Upper lobe of left lung (tissue), 6 donors: ENCODE measurements at regions not wholly inside any gene's neighbourhood (a gene's known extent, or its start where the extent isn't known, plus 50 kb on each side); places are given as distances from the start of the nearest gene placed in this dataset.
A peak's percentile ranks its signal among the peaks of the same experiment; 100 is the strongest.

ENCODE experiments used
- ATAC-seq, 2 donors: fragments of 200-7000 bp; cut with Tn5 transposase; one replicate each; pipeline ENCODE4 v1.9.1; 2022; ENCODE audit warnings: mild to moderate bottlenecking in 2 of 2, moderate library complexity in 2 of 2; ENCODE audit not compliant: low FRiP score in 2 of 2
- DNase-seq, 2 donors: peaks; one replicate each; pipeline ENCODE4 v3.0.0-alpha.2; 2019 to 2020
- H3K27ac ChIP-seq, 4 donors: fragments of 200-600 bp; sonication (generic); one replicate each; pipeline ENCODE4 v1.5.1; 2016 to 2019
- H3K27me3 ChIP-seq, 4 donors: fragments of 200-600 bp; sonication (generic); one replicate each; pipeline ENCODE4 v1.5.1; 2017 to 2019
- H3K36me3 ChIP-seq, 4 donors: fragments of 200-600 bp; sonication (generic); one replicate each; pipeline ENCODE4 v1.5.1; 2016 to 2019
- H3K4me1 ChIP-seq, 4 donors: fragments of 200-600 bp; sonication (generic); one replicate each; pipeline ENCODE4 v1.5.1; 2018 to 2019
- H3K4me3 ChIP-seq, 4 donors: fragments of 200-600 bp; sonication (generic); one replicate each; pipeline ENCODE4 v1.5.1; 2017 to 2019; ENCODE audit warnings: mild to moderate bottlenecking in 2 of 4, moderate library complexity in 1 of 4
- H3K9me3 ChIP-seq, 4 donors: fragments of 200-600 bp; sonication (generic); one replicate each; pipeline ENCODE4 v1.5.1; 2018 to 2019
- CTCF ChIP-seq, 6 experiments: fragments of 450-650 bp in 4 of 6; fragments of 200-600 bp in 2 of 6; sonication (generic) in 2 of 6; IDR thresholded peaks; one replicate each; pipeline ENCODE4 v1.5.1; 2016 to 2019; ENCODE audit warnings: antibody characterized with exemption in 6 of 6
- EP300 ChIP-seq, 4 donors: sonication (generic); formaldehyde crosslinking; IDR thresholded peaks; one replicate each; pipeline ENCODE4 v1.5.1; 2017; ENCODE audit warnings: antibody characterized with exemption in 4 of 4, control low read depth in 2 of 4
- POLR2A ChIP-seq, 4 donors: fragments of 450-650 bp; IDR thresholded peaks; one replicate each; pipeline ENCODE4 v1.5.1; 2016 to 2017; ENCODE audit warnings: antibody characterized with exemption in 4 of 4, mild to moderate bottlenecking in 2 of 4
- POLR2AphosphoS5 ChIP-seq, 2 donors: sonication (generic); formaldehyde crosslinking; IDR thresholded peaks; one replicate each; pipeline ENCODE4 v1.5.1; 2017; ENCODE audit warnings: antibody characterized with exemption in 2 of 2
- WGBS, 2 donors: methylation state at CpG; one replicate each; pipeline ENCODE4 v1.1.5; 2017 to 2018; 5-methylcytosine and 5-hydroxymethylcytosine counted together
- donor health status: DM: no; HTN: no; CAD: no; lungs with moderate emphysema.
- donor health status: DM: no; HTN: yes; CAD: no; lungs with severe emphysema.

GRCh38 chr11:95363708-95364107 is 132.7 kb upstream of the SESN3 start:
- no peak for DNase-seq
- no peak for ATAC-seq
- 80 to 83% methylated on average over 8 of the region's 8 CpGs for WGBS, 2 donors

GRCh38 chr11:95363164-95363563 is 132.2 kb upstream of the SESN3 start:
- ATAC-seq (peak in 1 of 2 donors; percentile 45), DNase-seq (no peak)
- H3K27me3 ChIP-seq: no peaks in the 10 kb centered on the region
- 46 to 47% methylated on average over 3 of the region's 3 CpGs for WGBS, 2 donors
- H3K4me1 ChIP-seq: peaks cover 8 to 44% (median 15%) of the 10 kb centered on the region in 4 donors
- no peaks in the 10 kb centered on the region for H3K9me3 ChIP-seq
- H3K36me3 ChIP-seq: no peaks in the 10 kb centered on the region
- TF ChIP-seq POLR2AphosphoS5 (IDR thresholded peaks at IDR 0.05): no peak
- no peak overlapping the region for H3K27ac ChIP-seq
- no peak overlapping the region for H3K4me3 ChIP-seq

More at GRCh38 chr11:95363708-95364107, 132.7 kb upstream of the SESN3 start:
- Histone ChIP-seq H3K4me1 (peaks cover 8 to 43% (median 15%) of the 10 kb centered on the region in 4 donors), H3K36me3 (no peaks in the 10 kb centered on the region), H3K4me3 (no peak overlapping the region), H3K27ac (no peak overlapping the region), H3K9me3 (no peaks in the 10 kb centered on the region), H3K27me3 (no peaks in the 10 kb centered on the region)
- no peak for TF ChIP-seq CTCF (IDR thresholded peaks at IDR 0.05)
- no peak for TF ChIP-seq POLR2A (IDR thresholded peaks at IDR 0.05)
- no peak for TF ChIP-seq POLR2AphosphoS5 (IDR thresholded peaks at IDR 0.05)
- TF ChIP-seq EP300 (IDR thresholded peaks at IDR 0.05): no peak

GRCh38 chr11:95361180-95361579 is 130.2 kb upstream of the SESN3 start:
- WGBS, 2 donors: 94 to 98% methylated on average over 2 of the region's 2 CpGs
- H3K27me3 ChIP-seq: no peaks in the 10 kb centered on the region
- H3K4me1 ChIP-seq: peaks cover 8 to 44% (median 15%) of the 10 kb centered on the region in 4 donors
- H3K36me3 ChIP-seq: no peaks in the 10 kb centered on the region
- no peaks in the 10 kb centered on the region for H3K9me3 ChIP-seq
- DNase-seq: no peak
- H3K27ac ChIP-seq: no peak overlapping the region
- no peak for ATAC-seq
- H3K4me3 ChIP-seq: no peak overlapping the region
- TF ChIP-seq POLR2AphosphoS5 (IDR thresholded peaks at IDR 0.05) (no peak), CTCF (IDR thresholded peaks at IDR 0.05) (no peak), EP300 (IDR thresholded peaks at IDR 0.05) (no peak)

- Histone ChIP-seq H3K27ac (no peak overlapping the region), H3K9me3 (no peaks in the 10 kb centered on the region), H3K27me3 (no peaks in the 10 kb centered on the region), H3K36me3 (no peaks in the 10 kb centered on the region), H3K4me3 (no peak overlapping the region), H3K4me1 (peaks cover 8 to 42% (median 15%) of the 10 kb centered on the region in 4 donors)
- 68 to 81% methylated on average over 8 of the region's 8 CpGs for WGBS, 2 donors
- TF ChIP-seq EP300 (IDR thresholded peaks at IDR 0.05) (no peak), POLR2A (IDR thresholded peaks at IDR 0.05) (no peak), POLR2AphosphoS5 (IDR thresholded peaks at IDR 0.05) (no peak), CTCF (IDR thresholded peaks at IDR 0.05) (no peak)
- no peak for ATAC-seq
- no peak for DNase-seq
These were observed 129.5 kb upstream of the SESN3 start for GRCh38 chr11:95360377-95361075.

- no peak for TF ChIP-seq POLR2AphosphoS5 (IDR thresholded peaks at IDR 0.05)
- H3K27ac ChIP-seq: no peak overlapping the region
- WGBS, 2 donors: 73 to 78% methylated on average over 2 of the region's 2 CpGs
- H3K4me3 ChIP-seq: no peak overlapping the region
- H3K36me3 ChIP-seq: no peaks in the 10 kb centered on the region
- ATAC-seq (no peak), DNase-seq (no peak)
- H3K27me3 ChIP-seq: no peaks in the 10 kb centered on the region
- peaks cover 4 to 34% (median 9%) of the 10 kb centered on the region in 4 donors for H3K4me1 ChIP-seq
- H3K9me3 ChIP-seq: no peaks in the 10 kb centered on the region
These were observed 128.8 kb upstream of the SESN3 start for GRCh38 chr11:95359756-95360155.

GRCh38 chr11:95359341-95359663 is 128.3 kb upstream of the SESN3 start:
- no peak overlapping the region for H3K27ac ChIP-seq
- H3K4me3 ChIP-seq: no peak overlapping the region
- H3K27me3 ChIP-seq: no peaks in the 10 kb centered on the region
- no peaks in the 10 kb centered on the region for H3K36me3 ChIP-seq
- no peak for DNase-seq
- TF ChIP-seq CTCF (IDR thresholded peaks at IDR 0.05): no peak
- TF ChIP-seq EP300 (IDR thresholded peaks at IDR 0.05): no peak
- TF ChIP-seq POLR2A (IDR thresholded peaks at IDR 0.05): no peak
- TF ChIP-seq POLR2AphosphoS5 (IDR thresholded peaks at IDR 0.05): no peak
- no peak for ATAC-seq
- peaks cover 0 to 30% (median 6%) of the 10 kb centered on the region in 4 donors for H3K4me1 ChIP-seq
- H3K9me3 ChIP-seq: no peaks in the 10 kb centered on the region
- WGBS, 2 donors: 100% methylated on average over 1 of the region's 1 CpG
